HFFc6 (cell line): ENCODE measurements at regions not wholly inside any gene's neighbourhood (a gene's known extent, or its start where the extent isn't known, plus 50 kb on each side); places are given as distances from the start of the nearest gene placed in this dataset.

Experiments used
- DNase-seq: peaks from one replicate; pipeline ENCODE4 v3.0.0-alpha.2; 2018
- H3K27ac Mint-ChIP-seq: 2 replicates; pipeline ENCODE4 v1.8.0; 2020; ENCODE audit warnings: mild to moderate bottlenecking, mixed read lengths
- H3K27me3 Mint-ChIP-seq: 2 replicates; pipeline ENCODE4 v1.8.0; 2021; ENCODE audit warnings: mild to moderate bottlenecking, moderate library complexity, mixed read lengths; ENCODE audit not compliant: insufficient read depth
- H3K36me3 Mint-ChIP-seq: 2 replicates; pipeline ENCODE4 v1.8.0; 2021; ENCODE audit warnings: low read depth, mixed read lengths
- H3K4me1 Mint-ChIP-seq: 2 replicates; pipeline ENCODE4 v1.8.0; 2020; ENCODE audit warnings: low read depth, mixed read lengths
- H3K4me3 Mint-ChIP-seq: 2 replicates; pipeline ENCODE4 v1.8.0; 2020; ENCODE audit warnings: mild to moderate bottlenecking, moderate library complexity, mixed read lengths
- H3K9me3 Mint-ChIP-seq: 2 replicates; pipeline ENCODE4 v1.8.0; 2020; ENCODE audit warnings: mild to moderate bottlenecking, mixed read lengths
- CTCF ChIP-seq: fragments of 200-600 bp; sonication (generic); IDR thresholded peaks from 2 replicates; pipeline ENCODE4 v1.5.0; 2021; ENCODE audit warnings: antibody characterized with exemption, mild to moderate bottlenecking

- H3K27ac Mint-ChIP-seq = no peak overlapping the region
- H3K4me1 Mint-ChIP-seq = peaks cover 6% of the 10 kb centered on the region
- no peak for DNase-seq
- no peak overlapping the region for H3K4me3 Mint-ChIP-seq
- peaks cover 28% of the 10 kb centered on the region for H3K27me3 Mint-ChIP-seq
- H3K9me3 Mint-ChIP-seq = no peaks in the 10 kb centered on the region
- no peaks in the 10 kb centered on the region for H3K36me3 Mint-ChIP-seq
- no peak for TF ChIP-seq CTCF
Observed at GRCh38 chr10:78581133-78581694, 487.6 kb upstream of the ZMIZ1 start.

- no peaks in the 10 kb centered on the region for H3K9me3 Mint-ChIP-seq
- TF ChIP-seq CTCF = no peak
- H3K4me1 Mint-ChIP-seq = peaks cover 6% of the 10 kb centered on the region
- no peak overlapping the region for H3K4me3 Mint-ChIP-seq
- H3K27me3 Mint-ChIP-seq = peaks cover 34% of the 10 kb centered on the region
- no peaks in the 10 kb centered on the region for H3K36me3 Mint-ChIP-seq
- H3K27ac Mint-ChIP-seq = no peak overlapping the region
- no peak for DNase-seq
Observed at GRCh38 chr10:78582540-78582939, 486.2 kb upstream of the ZMIZ1 start.

- no peak overlapping the region for H3K4me3 Mint-ChIP-seq
- no peak for DNase-seq
- TF ChIP-seq CTCF = no peak
- H3K27me3 Mint-ChIP-seq = peaks cover 28% of the 10 kb centered on the region
- H3K4me1 Mint-ChIP-seq = peaks cover under 1% of the 10 kb centered on the region; the same call in 1 of the 2 replicates
- no peaks in the 10 kb centered on the region for H3K9me3 Mint-ChIP-seq
- H3K36me3 Mint-ChIP-seq = no peaks in the 10 kb centered on the region
- no peak overlapping the region for H3K27ac Mint-ChIP-seq
Observed at GRCh38 chr10:78584266-78584665, 484.5 kb upstream of the ZMIZ1 start.

GRCh38 chr10:78584681-78585080 lies 484.1 kb upstream of the ZMIZ1 start:
- H3K36me3 Mint-ChIP-seq = no peaks in the 10 kb centered on the region
- H3K27me3 Mint-ChIP-seq = peaks cover 28% of the 10 kb centered on the region
- no peaks in the 10 kb centered on the region for H3K4me1 Mint-ChIP-seq
- no peak overlapping the region for H3K27ac Mint-ChIP-seq
- TF ChIP-seq CTCF = no peak
- no peak for DNase-seq
- no peaks in the 10 kb centered on the region for H3K9me3 Mint-ChIP-seq
- H3K4me3 Mint-ChIP-seq = no peak overlapping the region

- Mint-ChIP-seq H3K27me3 (peaks cover 28% of the 10 kb centered on the region), H3K27ac (no peak overlapping the region), H3K4me1 (no peaks in the 10 kb centered on the region), H3K4me3 (no peak overlapping the region), H3K9me3 (no peaks in the 10 kb centered on the region), H3K36me3 (no peaks in the 10 kb centered on the region)
- no peak for TF ChIP-seq CTCF
- no peak for DNase-seq
Observed at GRCh38 chr10:78585952-78586351, 482.8 kb upstream of the ZMIZ1 start.
